GM12878 (cell line): ENCODE measurements at regions not wholly inside any gene's neighbourhood (a gene's known extent, or its start where the extent isn't known, plus 50 kb on each side); places are given as distances from the start of the nearest gene placed in this dataset.

Experiments
- CHD1 ChIP-seq: IDR thresholded peaks from 2 replicates; pipeline ENCODE4 v1.6.1; 2012; ENCODE audit warnings: low read depth, low read length, improper control_type of control experiment
- EZH2 ChIP-seq: IDR thresholded peaks from 2 replicates; pipeline ENCODE4 v1.6.1; 2012; ENCODE audit warnings: low read depth, mild to moderate bottlenecking, control low read depth, inconsistent platforms, low read length, borderline replicate concordance; ENCODE audit not compliant: control insufficient read depth
- JUND ChIP-seq: IDR thresholded peaks from 2 replicates; pipeline ENCODE4 v1.6.1; 2012; ENCODE audit warnings: low read depth, mild to moderate bottlenecking, low read length, improper control_type of control experiment, moderate library complexity
- MTA3 ChIP-seq: IDR thresholded peaks from 2 replicates; pipeline ENCODE4 v1.6.1; 2012; ENCODE audit warnings: low read length, inconsistent platforms, borderline replicate concordance
- POLR2A ChIP-seq: IDR thresholded peaks from 2 replicates; pipeline ENCODE4 v1.6.1; 2011; ENCODE audit warnings: low read depth, mild to moderate bottlenecking, low read length
- SPI1 ChIP-seq: IDR thresholded peaks from 2 replicates; pipeline ENCODE4 v1.6.1; 2011; ENCODE audit warnings: low read depth, mild to moderate bottlenecking, low read length, moderate library complexity, borderline replicate concordance; ENCODE audit not compliant: insufficient read depth
- TAF1 ChIP-seq: IDR thresholded peaks from 2 replicates; pipeline ENCODE4 v1.6.1; 2011; ENCODE audit warnings: mild to moderate bottlenecking, low read depth, low read length, borderline replicate concordance
- TARDBP ChIP-seq: IDR thresholded peaks from 2 replicates; pipeline ENCODE4 v1.6.1; 2016; ENCODE audit warnings: borderline replicate concordance
- YY1 ChIP-seq: IDR thresholded peaks from 2 replicates; pipeline ENCODE4 v1.6.1; 2011; ENCODE audit warnings: low read depth, mild to moderate bottlenecking, low read length
- ZZZ3 ChIP-seq: IDR thresholded peaks from 2 replicates; pipeline ENCODE4 v1.6.1; 2011; ENCODE audit warnings: low read depth; ENCODE audit not compliant: control insufficient read depth, insufficient read length
- TF ChIP-seq, protein P1 (sequence below), 3 experiments: IDR thresholded peaks in 2 of 3; conservative IDR thresholded peaks in 1 of 3; 2 replicates each; pipeline ENCODE4 v1.5.1; 2011; ENCODE audit warnings: low read depth in 3 of 3, low read length in 3 of 3, mild to moderate bottlenecking in 3 of 3, control low read depth in 2 of 3, moderate library complexity in 2 of 3, inconsistent platforms in 1 of 3, mixed read lengths in 1 of 3; ENCODE audit not compliant: control insufficient read depth in 2 of 3, insufficient read depth in 1 of 3; ENCODE audit errors: extremely low read depth in 1 of 3
- TF ChIP-seq, protein P2 (sequence below): fragments of 450-650 bp; IDR thresholded peaks from 2 replicates; pipeline ENCODE4 v1.6.1; 2017; ENCODE audit warnings: mild to moderate bottlenecking

DNA sequence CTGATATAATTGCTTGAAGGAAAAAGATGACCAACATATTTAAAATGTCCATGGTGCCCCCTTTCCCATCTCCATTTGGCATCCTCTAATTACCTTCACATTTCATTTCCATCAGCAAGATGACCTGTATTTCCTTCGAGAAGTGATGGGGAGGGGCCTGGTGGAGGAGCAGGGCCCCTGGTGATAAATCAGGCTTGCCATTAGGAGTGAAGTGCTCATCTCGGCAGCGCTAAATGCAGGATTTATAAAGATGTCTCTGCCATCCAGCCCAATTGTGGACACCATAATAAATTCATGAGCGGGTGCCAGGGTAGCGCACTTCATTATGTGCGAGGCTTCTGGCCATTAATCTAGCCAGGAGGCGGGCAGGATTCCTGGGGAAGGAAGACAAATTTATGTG, 101.5 kb upstream of the IRX6 start:
- TF ChIP-seq, protein P1, sequence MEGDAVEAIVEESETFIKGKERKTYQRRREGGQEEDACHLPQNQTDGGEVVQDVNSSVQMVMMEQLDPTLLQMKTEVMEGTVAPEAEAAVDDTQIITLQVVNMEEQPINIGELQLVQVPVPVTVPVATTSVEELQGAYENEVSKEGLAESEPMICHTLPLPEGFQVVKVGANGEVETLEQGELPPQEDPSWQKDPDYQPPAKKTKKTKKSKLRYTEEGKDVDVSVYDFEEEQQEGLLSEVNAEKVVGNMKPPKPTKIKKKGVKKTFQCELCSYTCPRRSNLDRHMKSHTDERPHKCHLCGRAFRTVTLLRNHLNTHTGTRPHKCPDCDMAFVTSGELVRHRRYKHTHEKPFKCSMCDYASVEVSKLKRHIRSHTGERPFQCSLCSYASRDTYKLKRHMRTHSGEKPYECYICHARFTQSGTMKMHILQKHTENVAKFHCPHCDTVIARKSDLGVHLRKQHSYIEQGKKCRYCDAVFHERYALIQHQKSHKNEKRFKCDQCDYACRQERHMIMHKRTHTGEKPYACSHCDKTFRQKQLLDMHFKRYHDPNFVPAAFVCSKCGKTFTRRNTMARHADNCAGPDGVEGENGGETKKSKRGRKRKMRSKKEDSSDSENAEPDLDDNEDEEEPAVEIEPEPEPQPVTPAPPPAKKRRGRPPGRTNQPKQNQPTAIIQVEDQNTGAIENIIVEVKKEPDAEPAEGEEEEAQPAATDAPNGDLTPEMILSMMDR (IDR thresholded peaks at IDR 0.05 in 2 of 3, conservative IDR thresholded peaks at IDR 0.05 in 1 of 3; ENCODE audit: control insufficient read depth in 2 of 3, extremely low read depth in 1 of 3, insufficient read depth in 1 of 3, low read depth in 3 of 3, low read length in 3 of 3), result no peak
- TF ChIP-seq SPI1 (no peak), POLR2A (no peak), TARDBP (no peak), CHD1 (no peak), MTA3 (no peak), EZH2 (no peak), YY1 (no peak), TAF1 (no peak), JUND (no peak), ZZZ3 (no peak)
- TF ChIP-seq, protein P2, sequence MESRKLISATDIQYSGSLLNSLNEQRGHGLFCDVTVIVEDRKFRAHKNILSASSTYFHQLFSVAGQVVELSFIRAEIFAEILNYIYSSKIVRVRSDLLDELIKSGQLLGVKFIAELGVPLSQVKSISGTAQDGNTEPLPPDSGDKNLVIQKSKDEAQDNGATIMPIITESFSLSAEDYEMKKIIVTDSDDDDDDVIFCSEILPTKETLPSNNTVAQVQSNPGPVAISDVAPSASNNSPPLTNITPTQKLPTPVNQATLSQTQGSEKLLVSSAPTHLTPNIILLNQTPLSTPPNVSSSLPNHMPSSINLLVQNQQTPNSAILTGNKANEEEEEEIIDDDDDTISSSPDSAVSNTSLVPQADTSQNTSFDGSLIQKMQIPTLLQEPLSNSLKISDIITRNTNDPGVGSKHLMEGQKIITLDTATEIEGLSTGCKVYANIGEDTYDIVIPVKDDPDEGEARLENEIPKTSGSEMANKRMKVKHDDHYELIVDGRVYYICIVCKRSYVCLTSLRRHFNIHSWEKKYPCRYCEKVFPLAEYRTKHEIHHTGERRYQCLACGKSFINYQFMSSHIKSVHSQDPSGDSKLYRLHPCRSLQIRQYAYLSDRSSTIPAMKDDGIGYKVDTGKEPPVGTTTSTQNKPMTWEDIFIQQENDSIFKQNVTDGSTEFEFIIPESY, result no peak
